NCI-H748 treated with DMSO at 0.1 percent for 48 hours (cell line): ENCODE measurements at regions not wholly inside any gene's neighbourhood (a gene's known extent, or its start where the extent isn't known, plus 50 kb on each side); places are given as distances from the start of the nearest gene placed in this dataset.

Source experiments
- DNase-seq: peaks from one replicate; lab custom pipeline; 2025; lab: John Stamatoyannopoulos, UW

GRCh38 chr16:86958423-86958822 lies 358.8 kb downstream of the C16orf95 start:
- DNase-seq, result no peak

DNA sequence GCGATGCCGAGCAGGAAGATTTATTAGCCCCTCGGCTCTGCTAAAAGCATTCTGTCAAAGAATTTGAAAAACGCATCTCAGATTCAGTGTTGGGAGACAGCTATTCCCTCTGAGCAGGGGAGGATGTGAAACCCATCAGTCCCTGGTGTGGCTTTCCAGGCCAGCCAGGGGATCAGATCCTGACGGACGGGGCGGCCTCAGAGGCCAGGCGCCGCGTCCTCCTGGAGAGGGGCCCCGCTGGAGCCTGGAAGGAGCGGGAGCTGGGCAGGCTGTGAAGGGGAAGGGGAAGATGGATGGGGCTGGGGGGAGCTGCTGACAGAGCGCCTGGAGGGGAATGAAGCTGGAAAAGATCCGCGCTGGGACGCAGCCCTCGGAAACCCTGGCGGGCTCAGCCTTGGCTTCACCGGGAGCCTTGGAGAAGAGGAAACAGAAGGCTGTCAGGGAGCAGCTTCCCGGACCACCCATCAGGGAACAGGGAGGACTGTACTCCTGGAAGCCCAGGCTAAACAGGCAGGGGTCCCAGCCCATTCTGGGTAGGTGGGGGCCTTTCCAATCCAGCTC lies 358.0 kb downstream of the C16orf95 start:
- no peak for DNase-seq

DNA sequence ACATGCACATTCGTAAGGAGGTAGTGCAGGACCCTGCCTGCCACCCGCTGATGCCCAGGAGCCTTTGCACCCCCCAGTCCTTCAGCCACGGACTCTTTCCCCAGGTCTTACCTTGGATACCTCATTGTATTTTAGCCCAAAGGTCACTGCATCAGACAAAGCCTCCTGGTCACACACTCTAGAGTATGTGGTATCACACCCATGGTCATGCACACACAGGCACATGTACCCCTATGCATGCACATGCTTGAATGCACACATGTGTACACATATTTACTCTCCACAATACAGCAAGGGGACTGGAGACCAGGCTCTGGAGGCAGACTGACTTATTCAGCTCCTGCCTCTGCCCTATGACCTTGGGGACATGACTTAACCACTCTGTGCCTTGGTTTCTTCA lies 357.5 kb downstream of the C16orf95 start:
- DNase-seq, result no peak

DNA sequence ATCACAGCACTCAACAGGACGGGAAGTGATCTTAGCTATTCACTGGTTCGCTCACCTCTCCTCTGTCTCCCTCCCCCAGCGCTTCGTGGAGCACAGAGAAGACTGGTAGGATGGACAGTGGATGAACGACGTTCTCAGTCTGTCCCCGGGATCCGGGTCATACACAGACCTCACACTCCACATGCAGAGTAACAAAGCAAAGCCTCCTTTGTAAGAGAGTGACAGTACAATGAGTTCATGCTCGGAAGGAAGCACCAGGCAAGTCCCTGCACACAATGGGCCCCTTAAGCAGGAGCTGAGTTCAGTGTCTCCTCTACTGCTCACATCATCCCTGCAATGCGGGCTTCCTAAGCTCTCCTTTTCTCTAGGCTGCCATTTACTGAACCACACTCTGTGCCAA lies 356.9 kb downstream of the C16orf95 start:
- no peak for DNase-seq

DNA sequence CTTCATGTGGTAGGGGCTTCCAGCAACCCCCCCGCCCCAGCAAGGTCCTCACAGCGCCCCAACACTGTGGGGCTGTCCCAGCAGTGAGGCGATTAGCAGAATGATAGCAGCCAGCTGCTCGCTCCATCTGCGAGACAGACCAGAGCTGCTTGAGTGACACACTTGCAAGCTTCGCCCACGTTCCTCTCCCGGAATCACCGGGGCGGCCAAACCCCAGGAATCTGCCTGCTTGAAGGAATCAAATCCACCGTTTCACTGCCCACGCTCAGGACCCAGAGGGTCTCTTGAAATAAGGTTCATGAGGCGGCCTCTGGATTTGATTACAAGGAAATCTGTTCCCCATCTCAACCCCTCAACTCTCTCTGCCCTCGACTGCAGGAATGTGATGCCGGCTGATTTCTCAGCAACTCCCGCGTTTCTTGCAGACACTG lies 356.0 kb downstream of the C16orf95 start:
- no peak for DNase-seq

GRCh38 chr16:86962259-86962658 lies 354.9 kb downstream of the C16orf95 start:
- DNase-seq, result no peak

- no peak for DNase-seq
Measured at GRCh38 chr16:86962913-86963312, 354.3 kb downstream of the C16orf95 start.

GRCh38 chr16:86963600-86964575 lies 353.3 kb downstream of the C16orf95 start:
- DNase-seq, result no peak

DNA sequence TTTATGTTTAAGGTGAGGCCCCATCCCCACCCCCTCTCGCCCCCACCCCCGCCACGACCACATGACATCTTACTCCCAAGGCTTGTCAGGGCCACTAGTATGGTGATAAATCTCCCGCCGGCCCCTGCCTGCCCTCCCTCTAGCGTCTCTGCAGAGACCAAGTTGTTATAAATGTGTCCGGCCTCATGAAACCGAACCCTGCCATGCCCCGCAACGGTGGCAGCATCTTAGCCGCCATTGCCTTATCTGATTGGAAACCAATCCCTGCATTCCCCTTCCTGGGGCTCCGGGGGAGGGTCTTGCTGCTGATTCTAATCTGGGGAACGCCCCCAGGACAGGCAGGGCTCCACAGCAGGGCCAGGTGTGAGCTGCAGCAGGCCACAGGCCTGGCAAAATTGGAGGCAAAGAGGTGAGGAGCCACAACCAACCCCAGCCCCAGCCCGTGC lies 352.4 kb downstream of the C16orf95 start:
- no peak for DNase-seq

- DNase-seq, result no peak
Measured at GRCh38 chr16:86965331-86965730, 351.9 kb downstream of the C16orf95 start.

GRCh38 chr16:86965840-86966550 lies 351.2 kb downstream of the C16orf95 start:
- no peak for DNase-seq

GRCh38 chr16:86966777-86967176 lies 350.4 kb downstream of the C16orf95 start:
- DNase-seq, result no peak

GRCh38 chr16:86968866-86969265 lies 348.3 kb downstream of the C16orf95 start:
- no peak for DNase-seq

DNA sequence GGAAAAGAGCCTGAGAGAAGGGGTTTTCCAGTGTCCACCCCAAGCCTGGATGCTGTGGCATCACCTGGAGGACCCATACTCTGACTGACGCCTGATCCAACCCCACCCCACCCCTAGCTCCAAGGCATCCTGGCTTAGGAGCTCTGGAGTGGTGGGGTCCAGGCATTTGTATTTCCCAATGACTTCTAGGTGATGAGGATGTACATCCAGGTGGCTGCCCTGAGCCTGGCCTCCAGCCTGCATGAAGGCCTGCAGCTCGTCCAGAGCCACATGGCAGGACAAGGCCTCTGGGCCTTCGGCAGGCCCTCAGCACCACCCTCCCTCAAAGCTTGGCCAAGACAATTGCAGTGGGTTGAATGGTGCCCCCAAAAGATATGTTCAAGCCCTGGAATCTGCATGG lies 347.5 kb downstream of the C16orf95 start:
- no peak for DNase-seq

GRCh38 chr16:86970279-86970678 lies 346.9 kb downstream of the C16orf95 start:
- no peak for DNase-seq

GRCh38 chr16:86970726-86971125 lies 346.5 kb downstream of the C16orf95 start:
- DNase-seq, result no peak

DNA sequence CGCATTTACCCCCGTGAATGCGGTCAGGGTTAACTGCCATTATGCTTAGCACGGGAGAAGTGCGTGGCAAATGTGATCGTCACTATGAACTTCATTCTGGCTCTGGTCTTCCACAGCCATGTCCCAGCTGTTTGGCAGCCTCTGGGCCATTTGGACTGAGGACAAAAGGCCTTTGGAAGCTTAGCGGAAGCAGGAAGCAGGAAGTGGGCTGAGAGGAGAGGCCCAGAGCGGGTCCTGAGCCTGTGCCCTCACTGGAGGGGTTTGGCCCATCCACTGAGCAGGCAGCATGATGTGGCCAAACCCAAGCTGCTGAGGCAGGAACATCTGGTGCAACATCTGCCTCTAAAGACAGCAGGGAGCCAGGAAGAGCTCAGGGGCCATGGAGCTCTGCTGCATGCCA lies 345.9 kb downstream of the C16orf95 start:
- no peak for DNase-seq

- no peak for DNase-seq
Measured at GRCh38 chr16:86974120-86974519, 343.1 kb downstream of the C16orf95 start.

GRCh38 chr16:86975445-86975844 lies 341.7 kb downstream of the C16orf95 start:
- DNase-seq, result no peak

DNA sequence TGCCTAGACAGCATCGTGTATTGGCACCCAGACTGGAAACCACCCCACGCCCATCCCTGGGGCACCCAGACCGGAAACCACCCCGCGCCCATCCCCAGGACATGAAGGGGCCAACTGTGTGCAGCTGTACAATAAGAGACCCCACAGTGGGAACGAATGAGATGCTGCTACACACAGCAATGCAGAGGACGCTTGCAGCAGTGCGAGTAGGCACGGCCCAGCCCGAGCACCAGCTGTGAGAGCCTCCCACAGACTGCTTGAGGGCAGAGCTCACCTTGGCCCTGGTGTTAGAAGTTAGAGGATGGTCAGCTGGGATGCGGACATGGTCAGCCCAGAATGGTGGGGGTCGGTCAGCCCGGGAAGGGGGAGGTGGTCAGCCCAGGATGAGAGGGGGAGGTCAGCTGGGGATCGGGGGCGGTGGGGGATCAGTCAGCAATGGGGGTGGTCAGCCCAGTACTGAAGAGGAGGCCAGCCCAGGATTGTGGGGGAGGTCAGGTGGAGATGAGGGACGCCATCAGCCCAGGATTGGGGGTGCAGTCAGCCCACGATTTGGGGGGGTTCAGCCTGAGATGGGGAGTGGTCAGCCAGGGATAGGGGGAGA lies 340.0 kb downstream of the C16orf95 start:
- no peak for DNase-seq

- no peak for DNase-seq
Measured at GRCh38 chr16:86978445-86979030, 338.7 kb downstream of the C16orf95 start.

DNA sequence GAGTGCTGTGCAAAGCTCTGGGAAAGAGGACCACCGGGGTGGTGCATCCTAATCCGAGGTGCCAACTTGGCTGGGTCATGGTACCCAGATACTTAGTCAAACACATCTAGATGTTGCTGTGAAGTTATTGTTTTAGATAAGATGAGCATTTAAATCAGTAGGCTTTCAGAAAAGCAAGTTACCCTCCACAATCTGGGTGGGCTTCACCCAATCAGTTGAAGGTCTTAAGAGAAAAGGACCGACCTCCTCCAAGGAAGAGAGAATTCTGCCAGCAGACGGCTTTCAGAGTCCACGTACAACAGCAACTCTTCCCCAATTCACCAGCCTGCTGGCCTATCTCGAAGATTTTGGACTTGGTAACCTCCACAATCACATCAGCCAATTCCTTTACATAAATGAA lies 338.1 kb downstream of the C16orf95 start:
- no peak for DNase-seq
